22Rv1 (cell line): ENCODE measurements at regions not wholly inside any gene's neighbourhood (a gene's known extent, or its start where the extent isn't known, plus 50 kb on each side); places are given as distances from the start of the nearest gene placed in this dataset.
"Not testable (repeated sequence)": the region's sequence is repeated elsewhere in the genome, so short reads cannot be mapped to it uniquely, and the experiment has no call there.

Experiments used
- H3K27ac ChIP-seq: fragments of 450-650 bp; 2 replicates; pipeline ENCODE4 v1.5.1; 2017
- CTCF ChIP-seq: fragments of 450-650 bp; IDR thresholded peaks from 2 replicates; pipeline ENCODE4 v1.5.1; 2017; ENCODE audit warnings: mild to moderate bottlenecking
- ZFX ChIP-seq: fragments of 450-650 bp; IDR thresholded peaks from 2 replicates; pipeline ENCODE4 v1.6.1; 2017; ENCODE audit warnings: antibody characterized with exemption, borderline replicate concordance

DNA sequence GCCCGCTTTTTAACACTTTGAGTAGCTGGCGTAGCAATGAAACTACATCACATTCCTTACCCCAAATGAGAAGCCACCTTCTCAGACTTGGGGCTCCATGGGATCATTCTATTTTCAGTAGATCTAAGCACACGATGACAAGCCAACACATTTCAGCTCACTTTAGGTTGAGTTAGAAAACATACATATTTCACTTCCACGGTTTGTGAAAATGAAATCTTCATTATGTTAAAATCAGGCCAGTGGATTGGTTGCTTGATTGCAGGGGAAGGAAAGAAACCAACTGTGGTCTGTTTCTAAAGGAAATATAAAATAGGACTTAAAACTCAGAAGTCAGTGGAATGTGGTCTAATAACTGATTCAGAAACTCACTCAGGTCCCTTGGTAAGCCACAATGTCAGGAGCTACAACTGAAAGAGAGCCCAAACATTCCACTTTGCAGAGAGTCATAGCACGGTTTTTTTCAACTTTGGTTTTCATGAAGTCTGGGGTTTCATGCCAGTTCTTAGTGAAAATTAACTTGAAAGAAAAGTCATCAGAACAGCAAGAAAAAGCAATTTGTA lies 82.3 kb upstream of the TIAM1 start:
- no peak overlapping the region for H3K27ac ChIP-seq
- TF ChIP-seq CTCF (no peak), ZFX (no peak)

- no peak overlapping the region for H3K27ac ChIP-seq
- TF ChIP-seq CTCF, result no peak
- TF ChIP-seq ZFX, result no peak
Measured at GRCh38 chr21:31425138-31425537, 81.1 kb upstream of the TIAM1 start.

DNA sequence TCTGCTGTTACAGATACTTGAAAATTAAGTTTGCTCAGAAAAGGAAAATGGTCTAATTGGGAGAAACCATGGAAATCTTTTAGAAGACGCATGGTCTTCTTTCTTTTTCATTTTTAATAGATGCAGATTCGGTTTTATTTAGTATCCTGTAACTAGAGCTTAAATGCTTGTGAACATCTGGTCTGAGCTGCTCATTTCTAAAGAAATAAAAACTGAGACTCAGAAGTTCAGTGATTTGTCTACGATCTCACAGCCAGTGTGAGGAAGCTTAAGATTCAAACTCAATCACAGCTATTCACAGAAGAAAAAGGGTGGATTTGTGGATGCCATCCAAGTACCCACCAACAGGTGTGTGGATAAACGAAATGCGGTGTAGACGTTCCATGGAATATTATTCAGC lies 80.0 kb upstream of the TIAM1 start:
- H3K27ac ChIP-seq, result no peak overlapping the region
- TF ChIP-seq ZFX (no peak), CTCF (no peak)

DNA sequence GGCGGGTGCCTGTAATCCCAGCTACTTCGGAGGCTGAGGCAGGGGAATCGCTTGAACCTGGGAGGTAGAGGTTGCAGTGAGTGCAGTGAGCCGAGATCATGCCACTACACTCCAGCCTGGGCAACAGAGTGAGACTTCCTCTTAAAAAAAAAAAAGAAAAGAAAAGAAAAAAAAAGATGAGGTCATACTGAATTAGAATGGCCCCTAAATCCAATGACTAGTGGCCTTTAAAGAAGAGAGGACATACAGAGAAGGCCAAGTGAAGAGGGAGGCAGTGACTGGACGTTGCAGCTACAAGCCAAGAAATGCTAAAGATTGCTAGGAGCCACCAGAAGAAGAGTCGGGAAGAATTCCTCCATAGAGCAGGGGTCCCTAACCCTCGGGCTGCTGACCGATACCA lies 76.9 kb upstream of the TIAM1 start:
- H3K27ac ChIP-seq, result no peak overlapping the region
- no peak for TF ChIP-seq CTCF
- TF ChIP-seq ZFX, result no peak

DNA sequence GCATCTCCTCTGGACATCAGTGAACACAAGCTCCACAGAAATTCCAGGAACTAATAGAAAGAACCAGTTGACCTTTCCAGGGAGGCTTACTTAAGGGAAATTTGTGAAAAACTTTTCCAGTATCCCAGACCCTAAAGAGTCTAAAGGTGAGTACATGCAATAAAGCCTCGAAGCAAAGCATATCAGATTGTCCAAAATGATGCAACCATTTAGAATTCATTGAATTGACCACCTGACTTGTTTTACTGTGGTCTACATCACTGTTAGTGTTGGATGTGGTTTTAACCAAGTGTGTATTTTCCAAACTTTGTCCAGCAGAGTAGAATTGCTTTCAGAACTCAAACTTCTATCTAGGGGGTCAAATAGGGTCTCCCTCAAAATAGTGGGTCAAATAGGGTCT lies 76.3 kb upstream of the TIAM1 start:
- no peak for TF ChIP-seq CTCF
- no peak for TF ChIP-seq ZFX
- no peak overlapping the region for H3K27ac ChIP-seq

GRCh38 chr21:31418377-31419001 lies 74.4 kb upstream of the TIAM1 start:
- H3K27ac ChIP-seq, result no peak overlapping the region
- TF ChIP-seq CTCF (no peak), ZFX (no peak)

- not testable (repeated sequence) for H3K27ac ChIP-seq
Measured at GRCh38 chr21:31417214-31417613, 73.2 kb upstream of the TIAM1 start.

GRCh38 chr21:31416465-31416864 lies 72.4 kb upstream of the TIAM1 start:
- TF ChIP-seq CTCF (no peak), ZFX (no peak)
- no peak overlapping the region for H3K27ac ChIP-seq
